ENCODE measurements at regions not wholly inside any gene's neighbourhood (a gene's known extent, or its start where the extent isn't known, plus 50 kb on each side); places are given as distances from the start of the nearest gene placed in this dataset.
"Not testable (repeated sequence)": the region's sequence is repeated elsewhere in the genome, so short reads cannot be mapped to it uniquely, and the experiment has no call there.

DNA sequence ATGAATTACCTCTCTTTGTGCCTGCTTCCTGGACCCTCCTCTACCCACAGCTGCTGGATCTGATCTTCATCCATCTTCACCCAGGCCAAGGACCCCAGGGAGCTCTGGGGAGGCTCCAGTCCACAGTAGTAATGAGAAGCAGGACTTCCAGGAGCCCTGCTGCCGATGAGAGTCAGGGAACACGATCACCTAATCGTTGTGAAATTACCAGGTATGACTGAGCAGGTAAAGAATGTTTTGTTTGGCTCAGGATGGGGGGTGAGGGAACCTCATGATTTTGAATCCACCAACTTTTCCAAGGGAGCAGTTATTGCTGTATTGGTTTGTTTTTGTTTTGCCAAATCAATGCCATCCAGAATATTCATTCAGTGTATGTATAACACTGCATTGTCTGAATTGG lies 454.0 kb downstream of the PLPP3 start:
- no peaks in the 10 kb centered on the region for H3K4me1 Mint-ChIP-seq (ENCODE audit: low read depth)
- H3K36me3 Mint-ChIP-seq (ENCODE audit: low read depth), result no peaks in the 10 kb centered on the region
- H3K9me3 Mint-ChIP-seq, result peaks cover 6% of the 10 kb centered on the region
- DNase-seq, result no peak
- no peak overlapping the region for H3K27ac Mint-ChIP-seq
- no peaks in the 10 kb centered on the region for H3K27me3 Mint-ChIP-seq
- H3K4me3 Mint-ChIP-seq, result no peak overlapping the region

DNA sequence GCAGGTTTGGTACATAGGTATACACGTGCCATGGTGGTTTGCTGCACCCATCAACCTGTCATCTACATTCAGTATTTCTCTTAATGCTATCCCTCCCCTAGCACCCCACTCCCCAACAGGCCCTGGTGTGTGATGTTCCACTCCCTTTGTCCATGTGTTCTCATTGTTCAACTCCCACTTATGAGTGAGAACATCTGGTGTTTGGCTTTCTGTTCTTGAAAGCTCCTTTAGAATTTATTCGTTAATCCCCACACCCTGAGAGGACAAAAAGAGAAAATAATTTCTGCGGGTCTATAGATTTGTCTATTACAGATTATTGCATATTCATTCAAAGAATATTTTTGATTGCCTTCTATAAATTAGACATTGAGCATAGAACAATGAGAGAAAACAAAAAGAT lies 455.5 kb downstream of the PLPP3 start:
- Mint-ChIP-seq H3K36me3 (ENCODE audit: low read depth) (no peaks in the 10 kb centered on the region), H3K27ac (no peak overlapping the region), H3K4me1 (ENCODE audit: low read depth) (no peaks in the 10 kb centered on the region), H3K4me3 (no peak overlapping the region), H3K9me3 (peaks cover 6% of the 10 kb centered on the region), H3K27me3 (no peaks in the 10 kb centered on the region)
- DNase-seq, result no peak

DNA sequence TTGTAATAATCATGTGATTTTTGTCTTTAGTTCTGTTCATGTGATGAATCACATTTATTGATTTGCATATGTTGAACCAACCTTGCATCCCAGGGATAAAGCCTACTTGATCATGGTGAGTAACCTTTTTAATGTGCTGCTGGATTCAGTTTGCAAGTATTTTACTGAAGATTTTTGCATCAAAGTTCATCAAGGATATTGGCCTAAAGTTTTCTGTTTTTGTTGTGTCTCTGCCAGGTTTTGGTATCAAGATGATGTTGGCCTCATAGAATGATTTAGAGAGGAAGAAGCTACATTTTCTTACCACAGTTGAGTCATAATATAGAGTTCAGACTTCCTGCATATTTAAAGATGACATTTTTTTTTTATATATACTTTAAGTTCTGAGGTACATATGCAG lies 455.9 kb downstream of the PLPP3 start:
- no peaks in the 10 kb centered on the region for H3K27me3 Mint-ChIP-seq
- DNase-seq, result no peak
- no peaks in the 10 kb centered on the region for H3K4me1 Mint-ChIP-seq (ENCODE audit: low read depth)
- no peak overlapping the region for H3K27ac Mint-ChIP-seq
- peaks cover 6% of the 10 kb centered on the region for H3K9me3 Mint-ChIP-seq
- no peak overlapping the region for H3K4me3 Mint-ChIP-seq
- H3K36me3 Mint-ChIP-seq (ENCODE audit: low read depth), result no peaks in the 10 kb centered on the region

DNA sequence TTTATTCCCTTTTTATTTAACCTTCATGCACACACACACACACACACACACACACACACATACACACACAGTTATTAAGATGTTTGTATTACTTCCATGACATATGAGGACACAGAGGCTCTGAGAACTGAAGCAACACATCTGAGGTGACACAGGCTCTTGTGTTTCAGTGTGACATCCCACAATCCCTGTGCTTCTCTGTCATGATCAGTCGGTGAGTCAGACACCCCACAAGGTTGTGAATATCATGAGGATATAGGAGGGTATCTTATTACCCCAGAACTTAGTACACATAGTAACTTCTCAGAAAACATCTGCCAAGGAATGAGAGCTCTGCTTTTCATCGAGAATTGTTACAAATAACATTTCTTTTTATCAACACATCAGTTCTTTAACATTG lies 459.3 kb downstream of the PLPP3 start:
- Mint-ChIP-seq H3K9me3 (peaks cover 6% of the 10 kb centered on the region), H3K4me1 (ENCODE audit: low read depth) (no peaks in the 10 kb centered on the region), H3K36me3 (ENCODE audit: low read depth) (no peaks in the 10 kb centered on the region), H3K4me3 (no peak overlapping the region), H3K27ac (no peak overlapping the region), H3K27me3 (no peaks in the 10 kb centered on the region)
- DNase-seq, result no peak

DNA sequence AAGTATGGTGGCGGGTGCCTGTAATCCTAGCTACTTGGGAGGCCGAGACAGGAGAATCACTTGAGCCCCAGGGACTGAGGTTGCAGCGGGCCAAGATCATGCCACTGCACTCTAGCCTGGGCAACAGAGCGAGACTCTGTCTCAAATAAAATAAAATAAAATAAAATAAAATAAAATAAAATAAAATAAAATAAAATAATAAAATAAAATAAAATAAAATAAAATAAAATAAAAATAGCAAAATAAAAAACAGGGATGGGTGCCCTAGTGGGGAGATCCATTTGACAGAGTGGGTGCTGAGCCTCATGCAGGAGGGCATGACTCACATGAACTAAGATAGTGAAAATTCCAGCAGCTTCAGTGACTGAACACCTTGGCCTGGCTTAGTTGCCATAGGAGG lies 460.7 kb downstream of the PLPP3 start:
- H3K36me3 Mint-ChIP-seq (ENCODE audit: low read depth); H3K27ac Mint-ChIP-seq; H3K9me3 Mint-ChIP-seq; H3K4me1 Mint-ChIP-seq (ENCODE audit: low read depth); H3K4me3 Mint-ChIP-seq; H3K27me3 Mint-ChIP-seq; DNase-seq: not testable (repeated sequence)

DNA sequence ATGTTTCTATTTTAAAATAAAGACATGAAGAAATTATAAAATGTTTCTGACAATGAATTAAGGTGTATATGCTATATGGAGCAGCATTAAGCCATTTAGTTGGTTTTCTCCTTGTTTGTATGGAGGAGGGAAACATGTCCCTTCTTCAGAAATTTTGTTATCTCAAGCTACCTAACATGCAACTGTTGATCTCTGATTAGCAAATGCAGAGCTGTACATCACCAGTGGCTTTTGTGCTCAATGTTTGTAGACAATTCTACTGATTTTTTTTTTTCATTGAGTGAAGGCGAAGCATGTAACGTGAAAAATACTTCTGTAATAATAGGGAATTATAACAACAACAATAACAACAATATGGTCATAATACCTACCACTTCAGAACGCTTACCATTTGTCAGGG lies 463.7 kb downstream of the PLPP3 start:
- no peak overlapping the region for H3K27ac Mint-ChIP-seq
- no peak for DNase-seq
- H3K36me3 Mint-ChIP-seq (ENCODE audit: low read depth), result no peaks in the 10 kb centered on the region
- H3K9me3 Mint-ChIP-seq, result peaks cover 5% of the 10 kb centered on the region
- H3K4me3 Mint-ChIP-seq, result no peak overlapping the region
- H3K27me3 Mint-ChIP-seq, result no peaks in the 10 kb centered on the region
- no peaks in the 10 kb centered on the region for H3K4me1 Mint-ChIP-seq (ENCODE audit: low read depth)

DNA sequence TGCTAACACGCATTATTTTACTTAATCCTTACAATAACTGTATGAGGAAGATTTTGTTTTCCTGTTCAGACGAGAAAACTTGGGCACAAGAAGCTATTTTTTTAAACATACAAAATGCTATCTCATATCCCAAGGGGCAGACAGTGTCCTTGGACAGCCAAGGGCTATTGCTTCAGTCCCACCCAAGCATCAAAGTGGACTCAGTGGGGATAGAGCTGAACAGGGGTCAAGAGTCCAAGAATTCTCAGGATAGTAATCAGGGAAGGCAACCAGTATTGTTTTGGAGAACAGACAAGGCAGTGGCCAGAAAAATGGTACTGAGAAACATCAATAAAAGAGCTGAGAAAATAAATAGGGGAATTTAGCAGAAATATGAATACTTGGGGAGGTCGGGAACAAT lies 465.7 kb downstream of the PLPP3 start:
- no peak for DNase-seq
- H3K4me3 Mint-ChIP-seq, result no peak overlapping the region
- H3K9me3 Mint-ChIP-seq, result peaks cover 5% of the 10 kb centered on the region
- no peaks in the 10 kb centered on the region for H3K4me1 Mint-ChIP-seq (ENCODE audit: low read depth)
- H3K27me3 Mint-ChIP-seq, result no peaks in the 10 kb centered on the region
- no peaks in the 10 kb centered on the region for H3K36me3 Mint-ChIP-seq (ENCODE audit: low read depth)
- H3K27ac Mint-ChIP-seq, result no peak overlapping the region

DNA sequence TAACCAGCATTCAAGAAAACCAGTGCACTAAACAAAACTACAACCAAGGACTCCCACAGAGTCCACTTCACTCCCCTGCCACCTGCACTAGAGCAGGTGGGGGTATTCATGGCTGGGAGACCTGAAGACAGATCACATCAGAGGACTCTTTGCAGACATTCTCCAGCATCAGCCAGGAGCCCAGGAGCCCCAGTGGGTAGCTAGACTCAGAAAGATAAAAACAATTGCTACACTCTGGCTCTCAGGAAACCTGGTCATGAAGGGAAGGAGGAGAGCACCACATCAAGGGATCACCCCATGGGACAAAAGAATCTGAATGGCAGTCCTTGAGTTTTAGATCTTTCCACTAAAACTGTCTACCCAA lies 472.1 kb downstream of the PLPP3 start:
- no peaks in the 10 kb centered on the region for H3K27me3 Mint-ChIP-seq
- DNase-seq, result no peak
- no peaks in the 10 kb centered on the region for H3K4me1 Mint-ChIP-seq (ENCODE audit: low read depth)
- H3K4me3 Mint-ChIP-seq, result no peak overlapping the region
- no peaks in the 10 kb centered on the region for H3K36me3 Mint-ChIP-seq (ENCODE audit: low read depth)
- H3K27ac Mint-ChIP-seq, result no peak overlapping the region
- peaks cover 18% of the 10 kb centered on the region for H3K9me3 Mint-ChIP-seq

DNA sequence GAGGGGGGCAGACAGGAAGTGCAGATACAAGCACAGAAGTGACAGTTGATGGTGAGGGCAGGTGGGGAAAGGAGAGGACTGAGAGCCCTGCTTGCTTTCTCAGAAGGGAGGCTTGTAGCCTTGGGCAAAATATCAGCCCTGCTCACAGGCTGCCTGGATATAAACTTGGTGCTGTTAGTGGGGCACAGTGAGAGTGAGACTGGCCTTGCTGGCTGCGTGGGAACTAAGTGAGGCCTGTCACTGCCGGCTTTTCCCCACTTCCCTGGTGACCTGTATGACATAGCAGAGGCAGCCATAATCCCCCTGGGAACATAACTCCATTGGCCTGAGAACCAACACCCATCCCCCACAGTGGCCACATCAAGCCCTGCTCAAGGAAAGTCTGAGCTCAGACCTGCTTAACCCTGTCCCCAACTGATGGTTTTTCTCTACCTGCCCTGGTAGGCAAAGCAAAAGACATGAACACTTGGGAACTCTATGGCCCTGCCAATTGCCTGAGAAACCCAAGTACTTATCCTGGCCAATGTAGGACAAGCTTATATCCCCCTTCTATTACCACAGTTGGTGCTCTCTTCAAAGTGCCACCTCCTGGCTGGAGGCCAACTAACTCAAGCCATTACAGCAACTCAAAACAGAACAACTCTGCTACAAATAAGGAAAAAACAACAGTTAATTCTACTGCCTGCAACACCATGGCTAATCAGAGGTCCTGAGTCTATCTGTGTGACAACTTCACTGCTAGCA lies 472.7 kb downstream of the PLPP3 start:
- Mint-ChIP-seq H3K4me3 (no peak overlapping the region), H3K36me3 (ENCODE audit: low read depth) (no peaks in the 10 kb centered on the region), H3K27ac (no peak overlapping the region), H3K4me1 (ENCODE audit: low read depth) (no peaks in the 10 kb centered on the region), H3K9me3 (peaks cover 18% of the 10 kb centered on the region), H3K27me3 (no peaks in the 10 kb centered on the region)
- DNase-seq, result no peak

DNA sequence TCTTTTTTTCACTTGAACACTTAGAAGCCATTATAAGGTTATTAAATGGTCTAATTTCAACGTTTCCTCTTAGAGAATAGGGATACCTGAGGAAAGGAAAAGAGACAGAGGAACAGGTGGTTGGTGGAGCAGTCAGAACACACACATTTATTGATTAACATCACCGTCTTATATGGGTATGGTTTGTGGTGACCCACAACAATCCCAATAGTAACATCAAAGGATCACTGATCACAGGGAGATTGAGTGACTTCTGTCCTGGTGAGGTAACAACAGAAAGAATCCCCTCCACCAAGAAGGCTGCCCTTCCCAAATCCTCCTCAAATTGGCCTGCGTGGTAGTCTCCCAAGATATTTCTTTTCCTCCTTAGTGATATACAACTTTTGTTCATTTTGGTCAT lies 474.0 kb downstream of the PLPP3 start:
- H3K9me3 Mint-ChIP-seq, result peaks cover 16% of the 10 kb centered on the region
- no peaks in the 10 kb centered on the region for H3K27me3 Mint-ChIP-seq
- H3K4me1 Mint-ChIP-seq (ENCODE audit: low read depth), result no peaks in the 10 kb centered on the region
- no peak for DNase-seq
- H3K36me3 Mint-ChIP-seq (ENCODE audit: low read depth), result no peaks in the 10 kb centered on the region
- no peak overlapping the region for H3K27ac Mint-ChIP-seq
- H3K4me3 Mint-ChIP-seq, result no peak overlapping the region

DNA sequence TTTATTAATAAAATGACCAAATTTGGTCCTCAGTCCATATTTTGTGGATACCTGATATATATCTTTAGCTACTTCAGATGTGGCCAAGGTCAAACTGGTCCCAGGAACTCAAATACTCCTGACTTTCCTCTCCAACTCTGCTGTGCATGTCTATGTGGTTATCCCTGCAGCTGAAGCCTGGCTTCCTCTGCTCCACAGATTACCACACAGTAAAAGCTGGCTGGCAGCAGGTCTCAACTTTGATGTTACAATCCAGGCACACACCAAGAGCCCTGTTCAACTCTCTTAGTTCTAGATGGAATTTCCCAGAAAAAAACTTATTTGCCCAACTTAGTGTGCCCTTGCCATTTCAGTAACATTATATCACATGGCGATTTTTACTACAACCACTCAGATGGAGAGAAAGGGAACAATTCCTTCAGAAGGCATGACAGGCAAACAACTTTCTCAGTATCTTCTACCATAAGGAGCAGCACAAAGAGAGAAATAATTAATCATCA lies 479.5 kb downstream of the PLPP3 start:
- DNase-seq, result no peak
- no peaks in the 10 kb centered on the region for H3K27me3 Mint-ChIP-seq
- no peak overlapping the region for H3K27ac Mint-ChIP-seq
- H3K4me3 Mint-ChIP-seq, result no peak overlapping the region
- H3K9me3 Mint-ChIP-seq, result peaks cover 8% of the 10 kb centered on the region
- no peaks in the 10 kb centered on the region for H3K36me3 Mint-ChIP-seq (ENCODE audit: low read depth)
- no peaks in the 10 kb centered on the region for H3K4me1 Mint-ChIP-seq (ENCODE audit: low read depth)

DNA sequence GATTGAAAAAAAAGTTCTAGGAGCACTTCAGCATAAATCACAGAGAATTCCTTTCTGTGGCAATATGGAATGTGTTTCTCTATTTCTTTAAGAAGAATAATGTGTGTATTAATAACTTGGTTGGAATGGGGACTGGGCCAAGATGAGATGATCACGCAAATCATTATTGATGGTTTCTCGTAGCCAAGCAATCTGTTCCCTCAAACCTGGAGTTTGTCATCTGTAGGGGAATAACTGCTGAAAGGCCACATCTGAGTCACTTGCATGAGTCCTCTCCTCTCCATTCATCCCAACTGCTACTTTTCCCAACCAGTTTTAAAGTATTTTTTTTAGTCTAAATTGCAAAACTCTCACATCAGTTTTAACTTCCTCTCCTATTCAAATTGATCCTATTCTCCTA lies 480.4 kb downstream of the PLPP3 start:
- no peak for DNase-seq
- Mint-ChIP-seq H3K27ac (no peak overlapping the region), H3K27me3 (no peaks in the 10 kb centered on the region), H3K4me3 (no peak overlapping the region), H3K4me1 (ENCODE audit: low read depth) (no peaks in the 10 kb centered on the region), H3K9me3 (peaks cover 3% of the 10 kb centered on the region), H3K36me3 (ENCODE audit: low read depth) (no peaks in the 10 kb centered on the region)

DNA sequence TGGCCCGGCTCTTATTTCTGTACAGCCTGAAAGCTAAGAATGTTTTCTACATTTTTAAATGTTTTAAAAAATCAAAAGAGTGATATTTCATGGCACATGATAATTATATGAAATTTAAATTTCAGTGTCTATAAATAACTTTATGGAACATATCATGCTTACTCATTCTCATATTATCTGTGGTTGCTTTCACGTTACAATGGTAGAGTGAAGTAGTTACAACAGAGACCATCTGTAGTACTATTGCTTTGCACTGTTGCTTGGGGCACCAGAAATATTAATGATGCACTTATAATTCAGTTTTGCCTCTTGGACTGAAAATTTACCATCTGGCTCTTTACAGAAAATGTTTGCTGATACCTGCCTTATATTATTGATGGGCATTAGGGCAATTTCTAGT lies 481.6 kb downstream of the PLPP3 start:
- no peak overlapping the region for H3K4me3 Mint-ChIP-seq
- H3K9me3 Mint-ChIP-seq, result peaks cover 3% of the 10 kb centered on the region
- DNase-seq, result no peak
- H3K27ac Mint-ChIP-seq, result no peak overlapping the region
- H3K27me3 Mint-ChIP-seq, result no peaks in the 10 kb centered on the region
- no peaks in the 10 kb centered on the region for H3K36me3 Mint-ChIP-seq (ENCODE audit: low read depth)
- H3K4me1 Mint-ChIP-seq (ENCODE audit: low read depth), result no peaks in the 10 kb centered on the region

DNA sequence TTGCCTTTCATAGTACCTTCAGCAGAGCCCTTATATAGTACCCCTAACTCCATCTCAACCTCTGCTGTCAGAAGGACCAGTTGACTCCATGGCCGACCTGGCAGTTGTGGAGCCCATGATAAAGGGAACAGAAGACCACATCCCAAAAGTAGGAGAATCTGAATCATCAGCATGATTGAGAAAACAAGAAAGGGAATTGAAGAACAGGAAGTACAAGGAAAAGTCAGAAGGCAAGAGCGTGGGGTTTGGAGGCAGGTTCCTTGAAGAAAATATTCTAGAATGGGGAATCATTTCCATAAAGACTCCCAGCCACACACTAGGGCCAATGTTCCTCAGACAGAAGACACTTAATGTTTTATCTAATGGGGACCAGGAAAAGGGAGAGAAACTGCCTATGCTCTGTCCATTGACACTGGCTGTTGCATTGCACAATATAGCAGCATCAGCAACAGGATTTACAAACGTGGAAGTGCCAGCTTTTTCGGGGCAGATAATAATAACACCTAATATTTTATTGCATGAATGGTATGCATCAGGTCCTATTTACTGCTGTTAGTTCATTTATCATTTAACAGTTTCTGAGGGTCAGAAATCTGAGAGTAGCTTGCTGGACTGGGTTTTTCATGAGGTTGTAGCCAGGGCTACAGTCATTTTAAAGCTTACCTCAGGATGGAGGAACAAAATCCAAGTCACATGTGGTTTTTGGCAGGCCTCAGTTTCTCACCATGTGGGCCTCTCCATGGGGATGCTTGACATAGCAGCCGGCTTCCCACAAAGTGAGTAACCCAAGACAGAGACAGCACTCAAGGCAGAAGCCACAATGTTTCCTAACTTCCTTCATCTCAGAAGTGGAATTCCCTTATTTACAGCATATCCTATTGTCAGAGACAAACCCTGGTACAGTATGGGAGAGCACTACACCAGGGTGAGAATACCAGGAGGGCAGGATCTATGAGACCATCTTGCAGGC lies 483.4 kb downstream of the PLPP3 start:
- Mint-ChIP-seq H3K27ac (no peak overlapping the region), H3K4me3 (no peak overlapping the region), H3K27me3 (no peaks in the 10 kb centered on the region), H3K4me1 (ENCODE audit: low read depth) (no peaks in the 10 kb centered on the region), H3K9me3 (peaks cover 6% of the 10 kb centered on the region), H3K36me3 (ENCODE audit: low read depth) (no peaks in the 10 kb centered on the region)
- no peak for DNase-seq

DNA sequence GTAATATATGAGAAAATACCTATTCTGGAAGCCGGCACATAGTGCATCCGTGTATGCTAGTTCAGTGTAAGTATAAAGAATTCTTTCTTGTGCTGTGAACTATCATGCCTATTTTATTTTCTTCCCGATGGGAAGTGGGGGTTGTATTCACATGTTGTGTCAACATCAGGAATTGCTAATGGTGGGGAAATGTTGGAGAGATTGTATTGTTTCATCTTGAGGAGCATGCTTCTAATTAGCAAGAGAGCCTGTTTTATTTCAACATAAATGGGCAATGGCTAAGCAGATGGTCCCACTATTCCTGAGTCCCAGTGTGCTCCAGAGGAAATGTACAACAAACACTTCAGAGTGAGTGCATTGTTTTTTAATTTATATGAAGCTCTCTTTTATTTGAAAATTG lies 485.2 kb downstream of the PLPP3 start:
- Mint-ChIP-seq H3K4me1 (ENCODE audit: low read depth) (no peaks in the 10 kb centered on the region), H3K27ac (no peak overlapping the region), H3K27me3 (no peaks in the 10 kb centered on the region), H3K4me3 (no peak overlapping the region), H3K36me3 (ENCODE audit: low read depth) (no peaks in the 10 kb centered on the region), H3K9me3 (peaks cover 3% of the 10 kb centered on the region)
- DNase-seq, result no peak

Data from activated T-cell treated with anti-CD3 and anti-CD28 coated beads, Interleukin-2, amount 50 U/mL, for 24 hours (primary cell).